ENCODE measurements at regions not wholly inside any gene's neighbourhood (a gene's known extent, or its start where the extent isn't known, plus 50 kb on each side); places are given as distances from the start of the nearest gene placed in this dataset.

Small RNA genes lying in the stretch of these regions (small RNA-seq; reads per million reads assigned to genes)
- 0 reads per million in 2 donors for gene RNA5SP161

Measured in Peyer's patch (tissue), 2 donors.